HepG2 (cell line): ENCODE measurements at regions not wholly inside any gene's neighbourhood (a gene's known extent, or its start where the extent isn't known, plus 50 kb on each side); places are given as distances from the start of the nearest gene placed in this dataset.

Experiments
- ATAC-seq: fragments of 200-7000 bp; cut with Tn5 transposase; 3 replicates; pipeline ENCODE4 v1.9.1; 2020; ENCODE audit warnings: mild to moderate bottlenecking, moderate library complexity
- BruUV-seq: library from RNA; stranded (reverse); fragments of 400-500 nt; replicated peaks from 2 replicates; lab custom pipeline; 2021; lab: Mats Ljungman, UMichigan
- CTCF ChIA-PET: fragments of 300-600 bp; formaldehyde crosslinking; extraction: SDS; loops from one replicate; lab custom pipeline; 2021; ENCODE audit warnings: low total read pairs, inconsistent platforms, low intra/inter-chr PET ratio; lab: Yijun Ruan, JAX
- POLR2A ChIA-PET: fragments of 350-600 bp; sonication (Branson Sonifier 250); formaldehyde crosslinking; loops from one replicate; lab custom pipeline; 2020; ENCODE audit warnings: antibody characterized with exemption, inconsistent platforms; lab: Yijun Ruan, JAX
- DNase-seq: peaks from one replicate; pipeline ENCODE4 v3.0.0-alpha.2; 2015; ENCODE audit warnings: low spot score
- FAIRE-seq: peaks from 3 replicates; lab custom pipeline; 2011; peaks lifted over from hg19 to GRCh38; lab: Jason Lieb, UNC
- H2AFZ ChIP-seq: one replicate; pipeline ENCODE4 v1.6.1; 2011; ENCODE audit warnings: low read length, inconsistent platforms
- H3K27ac ChIP-seq: fragments of 300-600 bp; 3 replicates; pipeline ENCODE4 v1.8.0; 2011; ENCODE audit warnings: mixed run types, mild to moderate bottlenecking, mixed read lengths, low read length, inconsistent platforms; ENCODE audit not compliant: insufficient read depth; ENCODE audit errors: extremely low read length
- H3K27me3 ChIP-seq, 2 experiments: fragments of 200-600 bp in 1 of 2; 2 replicates in 1 of 2; 3 replicates in 1 of 2; pipeline versions ENCODE4 v1.6.0 to v1.8.0; 2011; ENCODE audit warnings: low read length in 2 of 2, mild to moderate bottlenecking in 2 of 2, moderate library complexity in 2 of 2, inconsistent platforms in 1 of 2; ENCODE audit not compliant: insufficient read depth in 2 of 2, control insufficient read depth in 1 of 2
- H3K36me3 ChIP-seq, 2 experiments: fragments of 200-600 bp in 1 of 2; replicated peaks in 1 of 2; 2 replicates in 1 of 2; 3 replicates in 1 of 2; pipeline versions ENCODE4 v1.5.1 to v1.8.0; 2011; ENCODE audit warnings: low read length in 2 of 2, inconsistent platforms in 1 of 2; ENCODE audit not compliant: insufficient read depth in 2 of 2, control insufficient read depth in 1 of 2
- H3K4me1 ChIP-seq: 2 replicates; pipeline ENCODE4 v1.5.1; 2012; ENCODE audit warnings: low read length, inconsistent platforms; ENCODE audit not compliant: insufficient read depth
- H3K4me2 ChIP-seq: 2 replicates; pipeline ENCODE4 v1.6.0; 2011; ENCODE audit warnings: low read depth, low read length, inconsistent platforms
- H3K4me3 ChIP-seq, 3 experiments: fragments of 200-600 bp in 1 of 3; sonication (generic), shearing (Covaris generic) in 1 of 3; replicated peaks in 1 of 3; 2 replicates each; pipeline ENCODE4 v1.5.1; 2011 to 2016; ENCODE audit warnings: low read length in 3 of 3, inconsistent platforms in 2 of 3, low read depth in 2 of 3, mild to moderate bottlenecking in 2 of 3, control low read depth in 1 of 3, mixed read lengths in 1 of 3; ENCODE audit not compliant: insufficient read depth in 1 of 3
- H3K79me2 ChIP-seq: one replicate; pipeline ENCODE4 v1.6.1; 2011; ENCODE audit warnings: low read length, inconsistent platforms; ENCODE audit not compliant: insufficient read depth
- H3K9ac ChIP-seq: 2 replicates; pipeline ENCODE4 v1.6.0; 2011; ENCODE audit warnings: mild to moderate bottlenecking, low read depth, low read length, inconsistent platforms; ENCODE audit not compliant: insufficient read depth
- H3K9me3 ChIP-seq: 2 replicates; pipeline ENCODE4 v1.5.1; 2012; ENCODE audit warnings: mild to moderate bottlenecking, low read length
- H4K20me1 ChIP-seq: 2 replicates; pipeline ENCODE4 v1.6.0; 2011; ENCODE audit warnings: inconsistent platforms, mild to moderate bottlenecking, low read length, moderate library complexity; ENCODE audit not compliant: insufficient read depth
- ATF1 ChIP-seq: IDR thresholded peaks from 2 replicates; pipeline ENCODE4 v1.6.1; 2016; ENCODE audit warnings: mild to moderate bottlenecking, control low read depth
- BRD4 ChIP-seq: sonication (generic); formaldehyde crosslinking; IDR thresholded peaks from 2 replicates; pipeline ENCODE4 v1.4.0; 2020; ENCODE audit warnings: missing genetic modification reagents
- DNMT3B ChIP-seq: conservative IDR thresholded peaks from 2 replicates; pipeline ENCODE4 v1.6.1; 2016; ENCODE audit warnings: missing biosample characterization, control low read depth
- DR1 ChIP-seq: sonication (generic); formaldehyde crosslinking; IDR thresholded peaks from 2 replicates; pipeline ENCODE4 v1.8.0; 2021; ENCODE audit warnings: mild to moderate bottlenecking, missing genetic modification reagents, inconsistent platforms
- HMGXB3 ChIP-seq: sonication (generic); formaldehyde crosslinking; IDR thresholded peaks from 2 replicates; pipeline ENCODE4 v1.4.0; 2020; ENCODE audit warnings: missing genetic modification reagents, borderline replicate concordance
- SNAPC4 ChIP-seq: sonication (generic); formaldehyde crosslinking; IDR thresholded peaks from 2 replicates; pipeline ENCODE4 v1.4.0; 2020; ENCODE audit warnings: mild to moderate bottlenecking, missing genetic modification reagents
- TRIM22 ChIP-seq: fragments of 450-650 bp; IDR thresholded peaks from 2 replicates; pipeline ENCODE4 v1.6.1; 2017
- ZC3H4 ChIP-seq: sonication (generic); formaldehyde crosslinking; IDR thresholded peaks from 2 replicates; pipeline ENCODE4 v1.4.0; 2020; ENCODE audit warnings: missing genetic modification reagents, borderline replicate concordance
- ZNF136 ChIP-seq: sonication (generic); formaldehyde crosslinking; IDR thresholded peaks from 2 replicates; pipeline ENCODE4 v1.8.1; 2022; ENCODE audit warnings: low read depth, mild to moderate bottlenecking, moderate library complexity, missing genetic modification reagents
- ZNF232 ChIP-seq: sonication (generic); formaldehyde crosslinking; IDR thresholded peaks from 2 replicates; pipeline ENCODE4 v1.4.0; 2020; ENCODE audit warnings: missing genetic modification reagents, borderline replicate concordance
- ZNF558 ChIP-seq: sonication (generic); formaldehyde crosslinking; IDR thresholded peaks from 2 replicates; pipeline ENCODE4 v1.9.0; 2022; ENCODE audit warnings: mild to moderate bottlenecking, missing genetic modification reagents, borderline replicate concordance
- ZNF597 ChIP-seq: sonication (generic); formaldehyde crosslinking; IDR thresholded peaks from 2 replicates; pipeline ENCODE4 v1.5.0; 2020; ENCODE audit warnings: missing genetic modification reagents
- ZNF7 ChIP-seq: IDR thresholded peaks from 2 replicates; pipeline ENCODE4 v1.6.1; 2016; ENCODE audit warnings: missing biosample characterization, missing genetic modification reagents
- WGBS: methylation state at CpG from one replicate; pipeline ENCODE4 v1.1.6; 2017; ENCODE audit warnings: low lambda C conversion rate; 5-methylcytosine and 5-hydroxymethylcytosine counted together
- in situ Hi-C: cut with HindIII; loops from 2 replicates; pipeline ENCODE4 v1.10.0; 2017; ENCODE audit warnings: low pct_unique_long_range_greater_than_20kb; ENCODE audit not compliant: extremely low pct_ligation_motif_present
- intact Hi-C: fragments of 100-400 bp; cut with micrococcal nuclease; formaldehyde crosslinking; loops from one replicate; pipeline ENCODE4 v1.10.0; 2022; ENCODE audit not compliant: unreplicated experiment

- TF ChIP-seq SNAPC4 (no peak), ZC3H4 (CRISPR knock-in tag) (no peak), ZNF232 (CRISPR knock-in tag) (no peak), ZNF558 (CRISPR knock-in tag) (no peak), ATF1 (no peak), TRIM22 (no peak), BRD4 (CRISPR knock-in tag) (no peak)
These were observed 169.3 kb upstream of the PRICKLE1 start (continued) for GRCh38 chr12:42758806-42759205.

DNA sequence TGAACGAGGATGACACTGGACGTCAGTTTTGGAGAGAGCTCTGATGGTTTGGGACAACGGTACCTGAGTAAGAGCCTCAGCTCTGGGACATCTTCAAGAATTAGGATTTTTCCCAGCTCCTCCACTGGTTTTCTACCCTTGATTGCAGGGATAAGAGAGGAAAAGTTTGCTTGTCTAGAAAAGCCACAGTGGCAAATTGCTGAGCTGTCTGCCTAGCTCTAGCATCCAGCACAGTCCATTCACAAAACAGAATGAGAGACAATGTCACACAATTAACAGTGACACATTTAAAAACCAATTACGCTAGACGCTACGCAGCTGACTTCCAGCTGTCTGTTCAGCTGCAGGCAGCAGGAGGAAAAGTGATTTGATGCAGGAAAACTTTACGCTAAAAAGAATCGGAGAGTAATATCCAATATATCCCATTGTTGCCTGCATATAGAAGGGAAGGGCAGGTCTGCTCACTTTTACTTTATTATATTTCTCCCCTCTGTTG lies 168.1 kb upstream of the PRICKLE1 start:
- no peak overlapping the region for H3K9ac ChIP-seq
- H3K4me2 ChIP-seq: no peak overlapping the region
- no peaks in the 10 kb centered on the region for H3K9me3 ChIP-seq
- no peaks in the 10 kb centered on the region for H4K20me1 ChIP-seq
- BruUV-seq: no TSS peak
- H3K4me1 ChIP-seq: no peaks in the 10 kb centered on the region
- ChIA-PET CTCF (no interaction called here), POLR2A (no interaction called here)
- H3K36me3 ChIP-seq: no peaks in the 10 kb centered on the region
- no peak overlapping the region for H2AFZ ChIP-seq
- no peak overlapping the region for H3K27ac ChIP-seq
- H3K27me3 ChIP-seq: peaks cover 0 to 2% of the 10 kb centered on the region in 2 experiments; a peak in 1 of 5 replicates
- ATAC-seq (no peak), DNase-seq (no peak), FAIRE-seq (no peak)
- no peaks in the 10 kb centered on the region for H3K79me2 ChIP-seq
- in situ Hi-C loops: no loop called here
- H3K4me3 ChIP-seq: no peak overlapping the region
- 29% methylated on average over 8 of the region's 8 CpGs for WGBS
- intact Hi-C loops: no loop called here
- no peak for TF ChIP-seq ZNF7 (CRISPR knock-in tag)
- TF ChIP-seq DNMT3B (CRISPR knock-in tag): no peak
- TF ChIP-seq ZNF136 (CRISPR knock-in tag): no peak
- no peak for TF ChIP-seq HMGXB3
- TF ChIP-seq DR1 (CRISPR knock-in tag): no peak
- TF ChIP-seq ZNF597 (CRISPR knock-in tag): no peak
